Activated T-cell treated with anti-CD3 and anti-CD28 coated beads, Interleukin-2, amount 50 U/mL, for 4 hours (primary cell): ENCODE measurements at regions not wholly inside any gene's neighbourhood (a gene's known extent, or its start where the extent isn't known, plus 50 kb on each side); places are given as distances from the start of the nearest gene placed in this dataset.

Experiments used
- ATAC-seq, 2 donors: fragments of 200-7000 bp; cut with Tn5 transposase; one replicate each; pipeline ENCODE4 v1.10.0; 2021
- DNase-seq: peaks from one replicate; pipeline ENCODE4 v3.0.0-alpha.2; 2020
- H3K27me3 Mint-ChIP-seq: one replicate; pipeline ENCODE4 v1.8.0; 2021; ENCODE audit warnings: low read depth, mixed read lengths
- H3K36me3 Mint-ChIP-seq: one replicate; pipeline ENCODE4 v1.8.0; 2022; ENCODE audit warnings: mixed read lengths; ENCODE audit not compliant: insufficient read depth
- H3K4me1 Mint-ChIP-seq: one replicate; pipeline ENCODE4 v1.8.0; 2021; ENCODE audit warnings: low read depth, mixed read lengths
- H3K4me3 Mint-ChIP-seq: one replicate; pipeline ENCODE4 v1.8.0; 2021; ENCODE audit warnings: mild to moderate bottlenecking, moderate library complexity, mixed read lengths
- H3K9me3 Mint-ChIP-seq: one replicate; pipeline ENCODE4 v1.8.0; 2021; ENCODE audit warnings: mixed read lengths

DNA sequence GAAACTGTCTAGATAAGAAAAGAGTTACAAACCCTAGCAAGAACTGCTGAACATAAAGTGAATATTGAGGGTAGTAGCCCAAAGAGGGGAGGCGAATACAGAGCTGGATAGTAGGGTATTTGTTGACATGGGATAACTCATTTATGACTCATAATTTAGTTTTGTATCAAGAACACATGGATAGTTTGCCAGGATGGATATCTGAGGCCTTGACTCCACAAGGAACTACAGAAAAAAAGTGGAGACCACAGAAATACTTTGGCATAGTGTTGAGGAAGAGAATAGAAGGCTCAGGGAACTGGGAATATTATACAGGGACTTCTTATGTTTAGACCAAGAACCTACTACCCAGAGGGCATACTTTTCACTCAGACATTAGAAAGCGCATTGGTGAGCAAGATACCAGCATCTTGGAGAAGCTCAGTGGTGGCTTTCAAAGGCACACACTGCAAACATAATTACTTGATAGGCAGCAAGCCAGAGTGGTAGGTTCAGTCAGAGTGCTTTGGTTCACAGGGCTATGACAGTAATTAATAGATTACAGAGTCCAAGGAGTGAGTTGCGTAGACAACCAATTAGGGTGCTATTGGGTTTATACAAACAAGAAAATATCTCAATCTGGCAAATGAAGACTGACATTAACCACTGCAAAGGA, 51.9 kb upstream of the ZBTB7C start:
- peaks cover 42% of the 10 kb centered on the region for H3K27me3 Mint-ChIP-seq
- H3K36me3 Mint-ChIP-seq: no peaks in the 10 kb centered on the region
- H3K4me1 Mint-ChIP-seq: peaks cover 13% of the 10 kb centered on the region
- ATAC-seq (no peak), DNase-seq (no peak)
- no peak overlapping the region for H3K4me3 Mint-ChIP-seq
- no peaks in the 10 kb centered on the region for H3K9me3 Mint-ChIP-seq

DNA sequence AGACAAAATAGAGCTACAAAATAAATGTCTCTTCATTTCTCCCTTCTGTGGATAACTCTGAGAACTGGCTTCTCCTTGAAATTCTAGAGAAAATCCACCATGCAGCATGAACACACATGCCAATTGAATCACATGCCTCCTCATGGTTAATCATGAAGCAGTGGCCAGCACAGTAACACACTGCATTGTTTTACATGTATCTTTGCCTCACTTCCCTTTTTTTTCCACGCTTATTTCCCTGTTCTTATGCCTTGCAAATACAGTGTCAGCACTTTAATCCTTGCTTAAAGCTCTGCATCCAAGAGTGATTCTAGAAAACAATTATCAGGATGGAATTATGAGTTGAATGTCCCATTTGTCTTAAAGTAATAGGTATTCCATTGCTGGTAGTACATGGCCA, 50.3 kb upstream of the ZBTB7C start:
- H3K9me3 Mint-ChIP-seq: no peaks in the 10 kb centered on the region
- peaks cover 39% of the 10 kb centered on the region for H3K27me3 Mint-ChIP-seq
- DNase-seq: no peak
- H3K4me3 Mint-ChIP-seq: no peak overlapping the region
- H3K4me1 Mint-ChIP-seq: peaks cover 27% of the 10 kb centered on the region
- ATAC-seq: no peak
- H3K36me3 Mint-ChIP-seq: no peaks in the 10 kb centered on the region

DNA sequence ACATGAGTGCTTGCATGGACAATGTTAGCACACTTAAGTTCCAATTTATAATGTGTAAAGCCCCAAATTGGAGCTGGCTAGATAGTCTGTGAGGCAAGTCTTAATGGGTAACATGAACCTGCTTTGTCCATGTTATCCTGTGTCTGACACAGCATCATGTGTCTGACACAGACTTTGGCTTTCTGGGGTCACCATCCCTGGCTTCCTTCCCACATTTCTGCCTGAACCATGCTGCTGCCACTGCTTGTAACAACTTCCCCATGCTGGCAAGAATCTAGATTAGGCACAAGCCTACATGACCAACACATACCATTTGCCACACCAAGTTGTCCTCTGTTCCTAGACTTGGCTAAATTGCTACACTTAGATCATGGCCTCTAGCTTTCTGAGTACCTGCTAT, 49.8 kb upstream of the ZBTB7C start:
- no peaks in the 10 kb centered on the region for H3K9me3 Mint-ChIP-seq
- ATAC-seq (no peak), DNase-seq (no peak)
- H3K4me3 Mint-ChIP-seq: no peak overlapping the region
- H3K36me3 Mint-ChIP-seq: no peaks in the 10 kb centered on the region
- H3K27me3 Mint-ChIP-seq: peaks cover 38% of the 10 kb centered on the region
- H3K4me1 Mint-ChIP-seq: peaks cover 27% of the 10 kb centered on the region
